Psoas muscle (tissue), 7 donors: ENCODE measurements at regions not wholly inside any gene's neighbourhood (a gene's known extent, or its start where the extent isn't known, plus 50 kb on each side); places are given as distances from the start of the nearest gene placed in this dataset.

Experiments used
- ATAC-seq, 4 donors: fragments of 200-7000 bp; cut with Tn5 transposase; one replicate each; pipeline ENCODE4 v1.9.1; 2020; ENCODE audit warnings: moderate library complexity in 3 of 4, mild to moderate bottlenecking in 2 of 4
- DNase-seq, 2 donors: peaks; one replicate each; pipeline ENCODE4 v3.0.0-alpha.2; 2020
- H3K27ac ChIP-seq: fragments of 200-600 bp; one replicate; pipeline ENCODE4 v1.8.0; 2022
- H3K27me3 ChIP-seq, 3 donors: fragments of 200-600 bp in 1 of 3; one replicate each; pipeline versions ENCODE4 v1.6.1 to v1.8.0; 2013 to 2022; ENCODE audit warnings: low read length in 2 of 3, mild to moderate bottlenecking in 2 of 3, moderate library complexity in 1 of 3; ENCODE audit not compliant: insufficient read depth in 3 of 3
- H3K36me3 ChIP-seq, 2 donors: fragments of 200-600 bp in 1 of 2; one replicate each; pipeline versions ENCODE4 v1.6.1 to v1.8.0; 2013 to 2022; ENCODE audit warnings: low read depth in 1 of 2, mild to moderate bottlenecking in 1 of 2, moderate library complexity in 1 of 2; ENCODE audit not compliant: insufficient read depth in 1 of 2
- H3K4me1 ChIP-seq: fragments of 200-600 bp; one replicate; pipeline ENCODE4 v1.8.0; 2022
- H3K4me3 ChIP-seq: fragments of 200-600 bp; one replicate; pipeline ENCODE4 v1.8.0; 2022; ENCODE audit warnings: mild to moderate bottlenecking
- H3K9me3 ChIP-seq: fragments of 200-600 bp; one replicate; pipeline ENCODE4 v1.8.0; 2022
- WGBS, 3 donors: extraction: QIAGEN DNeasy Blood & Tissue Kit; methylation state at CpG; one replicate each; pipeline versions ENCODE4 v1.1.6 to v1.1.7; 2013; 5-methylcytosine and 5-hydroxymethylcytosine counted together
- intact Hi-C, 2 donors: fragments of 100-400 bp; cut with DNase I; formaldehyde crosslinking; loops; one replicate each; pipeline versions ENCODE4 v1.11.0 to v1.14.2; 2022
- TF ChIP-seq, protein P1 (sequence below): fragments of 200-600 bp; IDR thresholded peaks from one replicate; pipeline ENCODE4 v1.8.0; 2022; ENCODE audit warnings: antibody characterized with exemption
- donor health status: healthy with polysubstance abuse.
- donor health status: DM: no; HTN: no; CAD: no; lungs with moderate emphysema.
- donor health status: Bipolar disorder and iron deficiency.
- donor health status: healthy.
- donor health status: DM: yes; HTN: yes; CAD: no.
- donor health status: DM: no; HTN: no; CAD: no.
- donor health status: DM: yes; HTN: yes; CAD: no.

DNA sequence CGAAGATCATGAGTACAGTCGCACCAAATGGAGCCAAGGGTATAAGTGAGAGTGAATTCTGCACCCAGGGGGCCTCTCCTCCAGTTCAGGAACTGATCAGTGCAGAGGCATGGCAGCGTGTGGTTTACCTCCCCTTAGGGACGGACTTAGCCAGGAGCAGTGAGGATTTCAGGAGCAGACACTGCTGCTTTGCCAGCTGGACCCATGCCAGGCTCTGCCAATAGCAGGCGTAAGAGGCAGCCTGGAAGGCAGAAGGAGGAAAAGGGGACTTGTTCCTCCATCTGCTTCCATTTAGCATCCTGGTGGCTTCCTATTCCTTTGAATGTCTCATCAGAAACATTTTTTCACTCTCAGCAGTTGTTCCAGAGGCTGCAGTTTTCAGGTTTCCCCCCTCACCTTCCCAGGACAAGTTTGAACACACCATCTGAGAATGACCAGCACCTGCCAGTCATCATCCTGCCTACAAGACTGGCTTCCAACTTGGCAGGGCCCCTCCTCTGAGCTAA lies 137.0 kb upstream of the LMNTD1 start:
- no peaks in the 10 kb centered on the region for H3K9me3 ChIP-seq
- H3K4me1 ChIP-seq: no peaks in the 10 kb centered on the region
- intact Hi-C loops: no loop called here
- ATAC-seq (no peak), DNase-seq (no peak)
- TF ChIP-seq, protein P1, sequence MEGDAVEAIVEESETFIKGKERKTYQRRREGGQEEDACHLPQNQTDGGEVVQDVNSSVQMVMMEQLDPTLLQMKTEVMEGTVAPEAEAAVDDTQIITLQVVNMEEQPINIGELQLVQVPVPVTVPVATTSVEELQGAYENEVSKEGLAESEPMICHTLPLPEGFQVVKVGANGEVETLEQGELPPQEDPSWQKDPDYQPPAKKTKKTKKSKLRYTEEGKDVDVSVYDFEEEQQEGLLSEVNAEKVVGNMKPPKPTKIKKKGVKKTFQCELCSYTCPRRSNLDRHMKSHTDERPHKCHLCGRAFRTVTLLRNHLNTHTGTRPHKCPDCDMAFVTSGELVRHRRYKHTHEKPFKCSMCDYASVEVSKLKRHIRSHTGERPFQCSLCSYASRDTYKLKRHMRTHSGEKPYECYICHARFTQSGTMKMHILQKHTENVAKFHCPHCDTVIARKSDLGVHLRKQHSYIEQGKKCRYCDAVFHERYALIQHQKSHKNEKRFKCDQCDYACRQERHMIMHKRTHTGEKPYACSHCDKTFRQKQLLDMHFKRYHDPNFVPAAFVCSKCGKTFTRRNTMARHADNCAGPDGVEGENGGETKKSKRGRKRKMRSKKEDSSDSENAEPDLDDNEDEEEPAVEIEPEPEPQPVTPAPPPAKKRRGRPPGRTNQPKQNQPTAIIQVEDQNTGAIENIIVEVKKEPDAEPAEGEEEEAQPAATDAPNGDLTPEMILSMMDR: no peak
- 41 to 51% (median 42%) methylated on average over 5 of the region's 5 CpGs for WGBS, 3 donors
- H3K36me3 ChIP-seq: no peaks in the 10 kb centered on the region
- H3K27ac ChIP-seq: no peak overlapping the region
- no peak overlapping the region for H3K4me3 ChIP-seq
- H3K27me3 ChIP-seq: no peaks in the 10 kb centered on the region

DNA sequence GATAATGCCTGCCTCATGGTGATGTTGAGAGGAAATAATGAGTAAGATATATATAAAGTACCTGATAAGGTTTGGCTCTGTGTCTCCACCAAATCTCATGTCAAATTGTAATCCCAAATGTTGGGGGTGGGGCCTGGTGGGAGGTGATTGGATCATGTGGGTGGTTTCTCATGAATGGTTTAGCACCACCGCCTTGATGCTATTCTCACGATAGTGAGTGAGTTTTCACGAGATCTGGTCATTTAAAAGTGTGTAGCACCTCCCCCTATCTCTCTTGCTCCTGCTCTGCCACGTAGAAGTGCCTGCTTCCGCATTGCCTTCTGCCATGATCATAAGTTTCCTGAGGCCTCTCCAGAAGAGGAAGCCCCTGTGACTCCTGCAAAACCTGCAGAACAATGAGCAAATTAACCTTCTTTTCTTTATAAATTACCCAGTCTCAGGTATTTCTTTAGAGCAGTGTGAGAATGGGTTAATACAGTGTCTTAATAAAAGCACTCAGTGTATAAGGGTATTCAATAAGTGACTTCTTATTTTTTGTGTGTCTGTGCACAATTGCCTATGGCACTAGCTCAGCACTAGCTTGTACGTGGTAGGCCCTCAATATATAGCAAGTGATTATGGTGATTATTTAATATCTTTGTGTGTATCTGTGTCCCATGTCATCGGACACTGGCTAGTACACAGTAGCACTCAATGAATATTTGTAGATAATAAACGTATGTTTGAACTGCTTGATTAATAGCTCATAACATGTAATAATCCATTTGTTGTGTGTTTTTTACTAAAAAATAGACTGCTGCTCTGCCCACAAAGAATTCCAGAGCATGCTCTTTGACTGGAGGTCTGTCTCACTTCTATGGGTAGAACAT lies 138.1 kb upstream of the LMNTD1 start:
- intact Hi-C loops: no loop called here
- Histone ChIP-seq H3K9me3 (no peaks in the 10 kb centered on the region), H3K4me1 (no peaks in the 10 kb centered on the region), H3K27ac (no peak overlapping the region), H3K36me3 (no peaks in the 10 kb centered on the region), H3K27me3 (no peaks in the 10 kb centered on the region), H3K4me3 (no peak overlapping the region)
- no peak for ATAC-seq
- 81 to 89% (median 85%) methylated on average over 8 of the region's 8 CpGs for WGBS, 3 donors
- TF ChIP-seq, protein P1: no peak
- DNase-seq: no peak

DNA sequence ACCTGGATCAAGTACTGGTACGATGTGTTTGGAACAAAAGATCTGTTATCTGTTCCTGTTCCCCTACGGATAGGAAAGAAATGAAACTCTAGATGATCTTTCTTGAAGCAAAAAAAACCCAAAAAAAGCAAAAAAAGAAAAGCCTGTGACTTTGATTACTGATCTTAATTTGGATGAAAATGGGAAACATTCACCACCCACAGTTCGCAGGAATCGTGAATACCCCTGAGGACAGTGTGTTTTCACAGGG lies 138.7 kb upstream of the LMNTD1 start:
- TF ChIP-seq, protein P1: no peak
- DNase-seq (no peak), ATAC-seq (no peak)
- H3K9me3 ChIP-seq: no peaks in the 10 kb centered on the region
- intact Hi-C loops: no loop called here
- no peaks in the 10 kb centered on the region for H3K4me1 ChIP-seq
- no peak overlapping the region for H3K4me3 ChIP-seq
- H3K27ac ChIP-seq: no peak overlapping the region
- H3K36me3 ChIP-seq: no peaks in the 10 kb centered on the region
- H3K27me3 ChIP-seq: no peaks in the 10 kb centered on the region
- 68 to 85% (median 72%) methylated on average over 4 of the region's 4 CpGs for WGBS, 3 donors

DNA sequence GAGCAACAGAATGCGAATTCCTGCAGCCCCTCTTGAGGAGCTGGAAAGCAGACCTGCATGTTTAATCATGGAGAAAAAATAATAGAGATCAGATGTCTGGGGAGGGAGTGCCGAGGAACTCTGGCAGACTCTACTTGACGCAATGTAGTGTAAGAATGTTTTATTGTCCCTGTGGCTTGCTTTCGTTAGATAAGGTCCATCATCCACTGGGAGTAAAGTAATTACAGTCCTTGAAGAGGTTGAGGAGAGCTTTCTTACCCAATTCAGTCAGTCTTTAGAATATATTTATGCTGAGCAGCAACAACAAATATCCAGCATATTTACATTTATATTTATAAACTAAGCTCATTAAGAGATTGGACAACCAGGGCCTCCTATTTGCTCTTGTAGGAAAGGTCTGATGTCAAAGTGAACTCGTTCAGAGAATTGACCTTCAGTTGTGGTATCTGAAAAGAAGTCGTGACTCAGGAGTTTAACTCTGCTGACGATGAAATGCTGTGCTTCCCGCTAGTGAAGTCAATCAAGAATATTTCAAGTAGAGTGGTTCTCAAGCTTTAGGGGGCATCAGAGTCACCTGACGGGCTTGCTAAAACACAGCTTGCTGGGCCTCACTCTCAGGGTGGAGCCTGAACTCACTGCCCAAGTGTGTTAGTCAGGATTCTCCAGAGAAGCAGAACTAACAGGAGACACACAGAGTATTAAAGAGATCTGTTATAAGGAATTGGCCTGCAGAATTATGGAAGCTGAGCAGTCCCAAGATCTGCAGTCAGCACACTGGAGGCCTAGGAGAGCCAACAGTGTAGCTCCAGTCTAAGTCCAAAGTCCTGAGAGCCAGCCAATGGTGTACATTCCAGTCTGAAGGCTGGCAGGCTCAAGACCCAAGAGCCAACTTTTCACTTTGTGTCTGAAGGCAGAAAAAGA lies 139.3 kb upstream of the LMNTD1 start:
- H3K27ac ChIP-seq: no peak overlapping the region

More for the DNA sequence above, 139.3 kb upstream of the LMNTD1 start:
- no peak for ATAC-seq
- no peaks in the 10 kb centered on the region for H3K9me3 ChIP-seq
- H3K27me3 ChIP-seq: no peaks in the 10 kb centered on the region
- WGBS, 3 donors: 76 to 87% (median 85%) methylated on average over 9 of the region's 9 CpGs
- H3K4me1 ChIP-seq: no peaks in the 10 kb centered on the region
- DNase-seq: no peak
- TF ChIP-seq, protein P1: no peak
- H3K4me3 ChIP-seq: no peak overlapping the region
- intact Hi-C loops: no loop called here
- no peaks in the 10 kb centered on the region for H3K36me3 ChIP-seq
